Nephron progenitor cell (in vitro differentiated cells): ENCODE measurements at regions not wholly inside any gene's neighbourhood (a gene's known extent, or its start where the extent isn't known, plus 50 kb on each side); places are given as distances from the start of the nearest gene placed in this dataset.
"Not testable (repeated sequence)": the region's sequence is repeated elsewhere in the genome, so short reads cannot be mapped to it uniquely, and the experiment has no call there.

Source experiments
- DNase-seq: peaks from one replicate; pipeline ENCODE4 v3.0.0; 2021
- H3K27ac Mint-ChIP-seq: 2 replicates; pipeline ENCODE4 v1.8.0; 2021; ENCODE audit warnings: mild to moderate bottlenecking, moderate library complexity, mixed read lengths
- H3K27me3 Mint-ChIP-seq: 2 replicates; pipeline ENCODE4 v1.8.0; 2021; ENCODE audit warnings: mild to moderate bottlenecking, low read depth, mixed read lengths; ENCODE audit not compliant: poor library complexity
- H3K36me3 Mint-ChIP-seq: 2 replicates; pipeline ENCODE4 v1.8.0; 2021; ENCODE audit warnings: low read depth, mixed read lengths
- H3K4me1 Mint-ChIP-seq: 2 replicates; pipeline ENCODE4 v1.8.0; 2021; ENCODE audit warnings: mixed read lengths
- H3K4me3 Mint-ChIP-seq: 2 replicates; pipeline ENCODE4 v1.8.0; 2021; ENCODE audit warnings: mild to moderate bottlenecking, moderate library complexity, mixed read lengths
- H3K9me3 Mint-ChIP-seq: 2 replicates; pipeline ENCODE4 v1.8.0; 2021; ENCODE audit warnings: mild to moderate bottlenecking, moderate library complexity, mixed read lengths
- TF ChIP-seq, protein P1 (sequence below): fragments of 200-600 bp; sonication (generic); IDR thresholded peaks from 2 replicates; pipeline ENCODE4 v1.5.0; 2021; ENCODE audit warnings: antibody characterized with exemption

DNA sequence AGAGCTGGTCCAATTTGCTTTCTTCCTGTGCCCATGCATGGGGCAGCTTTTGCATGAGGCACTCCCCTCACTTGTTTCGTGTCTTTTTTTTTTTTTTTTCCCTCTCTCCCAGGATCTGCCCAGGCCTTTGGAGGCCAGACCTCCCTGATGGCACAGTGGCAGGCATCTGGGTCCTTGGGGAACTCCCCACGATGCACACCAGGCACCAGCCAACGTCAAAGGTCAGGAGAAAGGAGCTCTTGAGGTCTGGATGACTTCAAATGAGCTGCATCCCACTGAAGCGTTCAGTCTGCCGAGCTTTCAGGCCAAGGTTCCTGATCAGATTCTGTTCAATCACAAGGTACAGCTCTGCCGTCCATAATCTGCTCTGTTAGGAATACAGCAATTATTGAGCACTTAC is 97.2 kb upstream of the CARD11 start:
- no peak for DNase-seq
- Mint-ChIP-seq H3K36me3 (no peaks in the 10 kb centered on the region), H3K9me3 (peaks cover 3% of the 10 kb centered on the region), H3K27me3 (peaks cover 15% of the 10 kb centered on the region), H3K27ac (peak overlapping the region; percentile 77), H3K4me3 (no peak overlapping the region), H3K4me1 (peaks cover 8% of the 10 kb centered on the region)
- TF ChIP-seq, protein P1, sequence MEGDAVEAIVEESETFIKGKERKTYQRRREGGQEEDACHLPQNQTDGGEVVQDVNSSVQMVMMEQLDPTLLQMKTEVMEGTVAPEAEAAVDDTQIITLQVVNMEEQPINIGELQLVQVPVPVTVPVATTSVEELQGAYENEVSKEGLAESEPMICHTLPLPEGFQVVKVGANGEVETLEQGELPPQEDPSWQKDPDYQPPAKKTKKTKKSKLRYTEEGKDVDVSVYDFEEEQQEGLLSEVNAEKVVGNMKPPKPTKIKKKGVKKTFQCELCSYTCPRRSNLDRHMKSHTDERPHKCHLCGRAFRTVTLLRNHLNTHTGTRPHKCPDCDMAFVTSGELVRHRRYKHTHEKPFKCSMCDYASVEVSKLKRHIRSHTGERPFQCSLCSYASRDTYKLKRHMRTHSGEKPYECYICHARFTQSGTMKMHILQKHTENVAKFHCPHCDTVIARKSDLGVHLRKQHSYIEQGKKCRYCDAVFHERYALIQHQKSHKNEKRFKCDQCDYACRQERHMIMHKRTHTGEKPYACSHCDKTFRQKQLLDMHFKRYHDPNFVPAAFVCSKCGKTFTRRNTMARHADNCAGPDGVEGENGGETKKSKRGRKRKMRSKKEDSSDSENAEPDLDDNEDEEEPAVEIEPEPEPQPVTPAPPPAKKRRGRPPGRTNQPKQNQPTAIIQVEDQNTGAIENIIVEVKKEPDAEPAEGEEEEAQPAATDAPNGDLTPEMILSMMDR: no peak

DNA sequence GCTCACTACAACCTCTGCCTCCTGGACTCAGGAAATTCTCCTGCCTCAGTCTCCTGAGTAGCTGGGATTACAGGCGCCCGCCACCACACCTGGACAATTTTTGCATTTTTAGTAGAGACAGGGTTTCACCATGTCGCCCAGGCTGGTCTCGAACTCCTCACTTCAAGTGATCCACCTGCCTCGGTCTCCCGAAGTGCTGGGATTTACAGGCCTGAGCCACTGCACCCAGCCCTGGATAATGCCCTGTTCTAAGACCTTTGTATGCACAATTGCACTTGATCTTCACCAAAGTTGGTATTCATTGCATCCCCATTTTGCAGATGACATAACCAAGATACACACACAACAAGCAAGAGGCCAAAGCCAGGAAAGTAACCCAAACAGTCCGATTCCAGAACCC is 97.7 kb upstream of the CARD11 start:
- peaks cover 15% of the 10 kb centered on the region for H3K27me3 Mint-ChIP-seq
- no peak overlapping the region for H3K4me3 Mint-ChIP-seq
- H3K4me1 Mint-ChIP-seq: peaks cover 6% of the 10 kb centered on the region
- H3K9me3 Mint-ChIP-seq: peaks cover 3% of the 10 kb centered on the region
- no peaks in the 10 kb centered on the region for H3K36me3 Mint-ChIP-seq
- no peak overlapping the region for H3K27ac Mint-ChIP-seq
- DNase-seq: no peak
- TF ChIP-seq, protein P1: no peak

DNA sequence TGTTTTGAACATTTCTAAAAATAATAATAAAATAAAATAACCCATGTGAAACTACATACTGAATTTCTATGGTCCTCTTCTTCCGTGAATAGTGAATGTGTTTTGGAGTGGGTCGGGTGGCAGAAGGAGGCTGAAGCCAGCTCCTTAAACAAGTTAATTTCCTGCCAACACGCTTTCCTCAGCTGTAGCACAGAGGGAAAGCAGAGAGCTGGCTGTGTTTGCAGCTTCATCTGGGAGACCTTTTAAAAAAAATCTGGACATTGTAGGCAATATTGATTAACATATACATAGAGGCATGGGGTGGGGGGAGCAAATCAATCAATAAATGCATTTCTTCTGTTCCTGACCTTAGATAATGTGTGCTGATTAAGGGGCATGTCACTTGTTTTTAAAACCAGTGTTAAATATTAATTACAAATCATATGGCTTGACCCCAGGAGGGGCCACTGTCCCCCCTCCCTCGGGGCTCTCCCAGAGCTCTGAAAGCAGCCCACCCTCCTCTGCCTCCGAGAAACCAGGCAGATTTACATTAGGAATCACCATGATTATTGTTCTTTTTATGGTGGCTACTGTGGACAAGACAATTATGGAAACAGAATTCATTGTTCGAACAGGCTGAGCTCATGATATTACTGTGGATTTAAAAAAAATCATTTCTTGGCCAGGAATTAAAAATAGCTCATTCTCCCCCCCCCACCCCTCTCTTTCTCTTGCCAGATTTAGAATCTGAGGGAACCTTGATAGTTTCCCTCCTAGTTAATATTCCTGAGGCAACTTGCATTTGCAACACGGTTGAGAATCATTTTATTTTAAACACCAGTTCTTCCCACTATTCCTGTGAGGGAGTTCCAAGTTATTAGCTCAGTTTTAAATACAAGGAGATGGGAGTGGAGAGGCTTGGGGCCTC is 100.5 kb upstream of the CARD11 start:
- peaks cover 10% of the 10 kb centered on the region for H3K4me1 Mint-ChIP-seq
- no peaks in the 10 kb centered on the region for H3K36me3 Mint-ChIP-seq
- TF ChIP-seq, protein P1: no peak
- H3K9me3 Mint-ChIP-seq: peaks cover 3% of the 10 kb centered on the region
- H3K4me3 Mint-ChIP-seq: no peak overlapping the region
- no peak overlapping the region for H3K27ac Mint-ChIP-seq
- H3K27me3 Mint-ChIP-seq: peaks cover 10% of the 10 kb centered on the region
- no peak for DNase-seq

DNA sequence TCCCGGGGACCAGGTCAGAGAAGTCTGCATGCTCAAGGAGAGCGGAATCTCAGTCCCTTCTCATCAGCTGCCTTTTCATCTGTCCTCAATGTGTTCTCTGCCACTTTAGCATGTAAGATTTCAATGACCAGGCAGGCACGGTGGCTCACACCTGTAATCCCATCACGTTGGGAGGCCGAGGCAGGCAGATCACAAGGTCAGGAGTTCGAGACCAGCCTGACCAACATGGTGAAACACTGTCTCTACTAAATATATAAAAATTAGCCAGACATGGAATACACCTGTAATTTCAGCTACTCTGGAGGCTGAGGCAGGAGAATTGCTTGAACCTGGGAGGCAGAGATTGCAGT is 101.1 kb upstream of the CARD11 start:
- H3K27me3 Mint-ChIP-seq: peaks cover 10% of the 10 kb centered on the region
- not testable (repeated sequence) for H3K36me3 Mint-ChIP-seq, H3K27ac Mint-ChIP-seq, H3K4me3 Mint-ChIP-seq, DNase-seq, H3K9me3 Mint-ChIP-seq
- H3K4me1 Mint-ChIP-seq: peaks cover 16% of the 10 kb centered on the region

DNA sequence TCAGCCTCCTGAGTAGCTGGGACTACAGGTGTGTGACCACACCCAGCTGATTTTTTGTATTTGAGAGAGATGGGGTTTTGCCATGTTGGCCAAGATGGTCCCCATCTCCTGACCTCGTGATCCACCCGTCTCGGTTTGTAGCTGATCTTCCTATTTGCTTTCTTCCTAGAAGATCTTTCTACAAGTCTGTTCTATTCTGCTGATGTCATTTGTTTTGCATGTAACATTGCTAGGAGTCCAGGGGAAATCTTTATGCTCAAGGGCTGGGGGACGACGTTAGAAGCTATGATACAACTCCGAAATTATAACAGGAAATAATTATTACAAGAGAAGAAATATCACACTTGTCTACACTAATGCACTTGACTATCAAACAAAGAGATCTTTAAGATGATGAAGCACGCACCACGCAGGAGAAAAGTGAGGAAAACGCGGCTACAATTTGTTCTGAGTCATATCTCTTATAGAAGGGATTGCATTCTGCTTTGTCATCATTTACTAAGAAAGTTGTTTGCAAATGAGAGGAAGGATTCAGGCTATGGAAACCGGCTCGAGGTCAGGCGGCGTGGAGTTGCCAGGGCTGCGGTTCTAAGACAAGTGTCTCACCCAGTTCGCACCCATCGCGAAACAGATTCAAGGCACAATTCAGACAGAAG is 103.0 kb upstream of the CARD11 start:
- DNase-seq: no peak
- no peaks in the 10 kb centered on the region for H3K36me3 Mint-ChIP-seq
- H3K4me3 Mint-ChIP-seq: no peak overlapping the region
- H3K27ac Mint-ChIP-seq: no peak overlapping the region
- H3K9me3 Mint-ChIP-seq: peaks cover 3% of the 10 kb centered on the region
- H3K4me1 Mint-ChIP-seq: peaks cover 19% of the 10 kb centered on the region
- peaks cover 10% of the 10 kb centered on the region for H3K27me3 Mint-ChIP-seq
- TF ChIP-seq, protein P1: no peak

DNA sequence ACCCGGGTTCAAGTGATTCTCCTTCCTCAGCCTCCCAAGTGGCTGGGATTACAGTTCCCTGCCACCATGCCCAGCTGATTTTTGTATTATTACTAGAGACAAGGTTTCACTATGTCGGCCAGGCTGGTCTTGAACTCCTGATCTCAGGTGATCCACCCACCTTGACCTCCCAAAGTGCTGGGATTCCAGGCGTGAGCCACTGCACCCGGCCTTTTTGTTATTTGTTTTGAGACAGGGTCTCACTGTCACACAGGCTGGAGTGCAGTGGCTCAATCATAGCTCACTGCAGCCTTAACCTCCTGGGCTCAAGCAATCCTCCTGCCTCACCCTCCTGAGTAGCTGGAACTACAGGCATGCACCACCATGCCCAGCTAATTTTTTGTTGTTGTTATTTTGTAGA is 104.8 kb upstream of the CARD11 start:
- H3K9me3 Mint-ChIP-seq, H3K27ac Mint-ChIP-seq, H3K27me3 Mint-ChIP-seq, DNase-seq, H3K36me3 Mint-ChIP-seq, H3K4me3 Mint-ChIP-seq: not testable (repeated sequence)
- H3K4me1 Mint-ChIP-seq: peaks cover 19% of the 10 kb centered on the region
